Prostate gland (tissue), 2 donors: ENCODE measurements at regions not wholly inside any gene's neighbourhood (a gene's known extent, or its start where the extent isn't known, plus 50 kb on each side); places are given as distances from the start of the nearest gene placed in this dataset.

Experiments
- POLR2A ChIP-seq: fragments of 450-650 bp; IDR thresholded peaks from one replicate; pipeline ENCODE4 v1.6.1; 2016; ENCODE audit warnings: antibody characterized with exemption, mild to moderate bottlenecking
- POLR2AphosphoS5 ChIP-seq: sonication (generic); formaldehyde crosslinking; IDR thresholded peaks from one replicate; pipeline ENCODE4 v1.6.1; 2017; ENCODE audit warnings: antibody characterized with exemption
- TF ChIP-seq, protein P1 (sequence below), 4 experiments: fragments of 200-600 bp in 2 of 4; fragments of 450-650 bp in 2 of 4; sonication (generic) in 2 of 4; IDR thresholded peaks; 1 replicate in 3 of 4; 2 replicates in 1 of 4; pipeline ENCODE4 v1.5.1; 2016 to 2019; ENCODE audit warnings: antibody characterized with exemption in 4 of 4, mild to moderate bottlenecking in 2 of 4, moderate library complexity in 2 of 4

DNA sequence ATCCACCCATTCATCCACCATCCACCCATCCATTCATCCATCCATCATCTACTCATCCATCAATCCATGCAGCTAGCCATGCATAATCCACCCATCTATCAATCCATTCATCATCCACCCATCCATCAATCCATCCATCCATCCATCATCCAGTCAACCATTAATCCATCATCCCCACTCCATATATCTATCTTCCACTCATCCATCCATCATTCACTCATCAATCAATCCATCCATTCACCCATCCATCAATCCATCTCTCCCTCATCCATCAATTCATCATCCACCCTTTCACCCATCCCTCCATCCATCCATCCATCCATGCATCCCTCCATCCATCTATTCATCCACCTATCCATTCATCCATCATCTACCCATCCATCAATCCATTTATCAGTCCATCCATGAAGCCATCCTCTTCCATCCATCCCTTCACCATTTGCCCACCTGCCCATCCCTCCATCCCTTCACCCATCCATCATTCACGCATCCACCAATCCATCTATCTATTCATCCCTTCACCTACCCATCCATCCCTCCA, 689.4 kb downstream of the BRD1 start:
- TF ChIP-seq, protein P1, sequence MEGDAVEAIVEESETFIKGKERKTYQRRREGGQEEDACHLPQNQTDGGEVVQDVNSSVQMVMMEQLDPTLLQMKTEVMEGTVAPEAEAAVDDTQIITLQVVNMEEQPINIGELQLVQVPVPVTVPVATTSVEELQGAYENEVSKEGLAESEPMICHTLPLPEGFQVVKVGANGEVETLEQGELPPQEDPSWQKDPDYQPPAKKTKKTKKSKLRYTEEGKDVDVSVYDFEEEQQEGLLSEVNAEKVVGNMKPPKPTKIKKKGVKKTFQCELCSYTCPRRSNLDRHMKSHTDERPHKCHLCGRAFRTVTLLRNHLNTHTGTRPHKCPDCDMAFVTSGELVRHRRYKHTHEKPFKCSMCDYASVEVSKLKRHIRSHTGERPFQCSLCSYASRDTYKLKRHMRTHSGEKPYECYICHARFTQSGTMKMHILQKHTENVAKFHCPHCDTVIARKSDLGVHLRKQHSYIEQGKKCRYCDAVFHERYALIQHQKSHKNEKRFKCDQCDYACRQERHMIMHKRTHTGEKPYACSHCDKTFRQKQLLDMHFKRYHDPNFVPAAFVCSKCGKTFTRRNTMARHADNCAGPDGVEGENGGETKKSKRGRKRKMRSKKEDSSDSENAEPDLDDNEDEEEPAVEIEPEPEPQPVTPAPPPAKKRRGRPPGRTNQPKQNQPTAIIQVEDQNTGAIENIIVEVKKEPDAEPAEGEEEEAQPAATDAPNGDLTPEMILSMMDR (IDR thresholded peaks at IDR 0.05) = no peak
- TF ChIP-seq POLR2A (no peak), POLR2AphosphoS5 (no peak)
